Mesendoderm (in vitro differentiated cells): ENCODE measurements at regions not wholly inside any gene's neighbourhood (a gene's known extent, or its start where the extent isn't known, plus 50 kb on each side); places are given as distances from the start of the nearest gene placed in this dataset.
"Not testable (repeated sequence)": the region's sequence is repeated elsewhere in the genome, so short reads cannot be mapped to it uniquely, and the experiment has no call there.

Experiments
- DNase-seq: peaks from one replicate; pipeline ENCODE4 v3.0.0; 2013
- H2AK5ac ChIP-seq: 2 replicates; pipeline ENCODE4 v1.6.1; 2013; ENCODE audit warnings: low read length, inconsistent platforms
- H2BK120ac ChIP-seq: 2 replicates; pipeline ENCODE4 v1.6.1; 2013; ENCODE audit warnings: low read depth, mild to moderate bottlenecking, low read length, moderate library complexity, mixed read lengths
- H2BK15ac ChIP-seq: replicated peaks from 2 replicates; pipeline ENCODE4 v1.6.1; 2013; ENCODE audit warnings: low read depth, mild to moderate bottlenecking, moderate library complexity
- H2BK5ac ChIP-seq: 2 replicates; pipeline ENCODE4 v1.6.1; 2013; ENCODE audit warnings: low read length, inconsistent platforms
- H3K18ac ChIP-seq: 2 replicates; pipeline ENCODE4 v1.6.1; 2013; ENCODE audit warnings: mild to moderate bottlenecking, low read length, mixed read lengths
- H3K23ac ChIP-seq: one replicate; pipeline ENCODE4 v1.6.1; 2013; ENCODE audit warnings: low read length
- H3K27ac ChIP-seq: 2 replicates; pipeline ENCODE4 v1.5.1; 2013; ENCODE audit warnings: low read depth, mild to moderate bottlenecking, inconsistent platforms, low read length, moderate library complexity
- H3K27me3 ChIP-seq: 2 replicates; pipeline ENCODE4 v1.6.1; 2013; ENCODE audit warnings: low read length, control low read depth, mild to moderate bottlenecking, inconsistent platforms; ENCODE audit not compliant: insufficient read depth, poor library complexity
- H3K36me3 ChIP-seq: 2 replicates; pipeline ENCODE4 v1.6.1; 2013; ENCODE audit warnings: low read length, inconsistent platforms; ENCODE audit not compliant: control insufficient read depth, insufficient read depth
- H3K4ac ChIP-seq: one replicate; pipeline ENCODE4 v1.6.1; 2013; ENCODE audit warnings: low read depth, mild to moderate bottlenecking, low read length, moderate library complexity
- H3K4me1 ChIP-seq: 2 replicates; pipeline ENCODE4 v1.6.1; 2013; ENCODE audit warnings: low read depth, low read length, inconsistent platforms; ENCODE audit not compliant: control insufficient read depth
- H3K4me2 ChIP-seq: 2 replicates; pipeline ENCODE4 v1.6.1; 2013; ENCODE audit warnings: low read length
- H3K4me3 ChIP-seq: 2 replicates; pipeline ENCODE4 v1.5.1; 2013; ENCODE audit warnings: mild to moderate bottlenecking, low read length
- H3K56ac ChIP-seq: one replicate; pipeline ENCODE4 v1.6.1; 2013; ENCODE audit warnings: low read length
- H3K79me1 ChIP-seq: 2 replicates; pipeline ENCODE4 v1.6.1; 2013; ENCODE audit warnings: low read length, inconsistent platforms
- H3K79me2 ChIP-seq: 2 replicates; pipeline ENCODE4 v1.6.1; 2013; ENCODE audit warnings: mild to moderate bottlenecking, low read length; ENCODE audit not compliant: control insufficient read depth, insufficient read depth
- H3K9ac ChIP-seq: 2 replicates; pipeline ENCODE4 v1.6.1; 2013; ENCODE audit warnings: low read length, inconsistent platforms
- H4K5ac ChIP-seq: one replicate; pipeline ENCODE4 v1.6.1; 2013; ENCODE audit warnings: low read length
- H4K8ac ChIP-seq: one replicate; pipeline ENCODE4 v1.6.1; 2013; ENCODE audit warnings: low read depth, mild to moderate bottlenecking, control low read depth, low read length, moderate library complexity
- WGBS: extraction: QIAGEN DNeasy Blood & Tissue Kit; methylation state at CpG from one replicate; pipeline ENCODE4 v1.1.7; 2013; ENCODE audit warnings: low lambda C conversion rate, missing lambda C conversion rate; ENCODE audit not compliant: insufficient coverage; ENCODE audit errors: extremely low coverage; 5-methylcytosine and 5-hydroxymethylcytosine counted together

- not testable (repeated sequence) for H3K4ac ChIP-seq, H2BK15ac ChIP-seq, H3K27me3 ChIP-seq, H3K36me3 ChIP-seq, H4K5ac ChIP-seq, DNase-seq, H3K4me3 ChIP-seq, H3K4me2 ChIP-seq, H3K23ac ChIP-seq, H3K9ac ChIP-seq, H2BK5ac ChIP-seq, H3K56ac ChIP-seq, H3K27ac ChIP-seq, H2AK5ac ChIP-seq, H3K79me1 ChIP-seq, H3K4me1 ChIP-seq, H2BK120ac ChIP-seq, H4K8ac ChIP-seq, H3K79me2 ChIP-seq, H3K18ac ChIP-seq
These were observed 367.3 kb upstream of the NECTIN3 start for GRCh38 chr3:110704332-110704731.

GRCh38 chr3:110708156-110708555, 363.5 kb upstream of the NECTIN3 start:
- no peak overlapping the region for H2AK5ac ChIP-seq
- H3K4ac ChIP-seq, result no peak overlapping the region
- no peak overlapping the region for H3K27ac ChIP-seq
- no peak overlapping the region for H4K8ac ChIP-seq
- H3K9ac ChIP-seq, result no peak overlapping the region
- H2BK15ac ChIP-seq, result no peak overlapping the region
- H3K56ac ChIP-seq, result no peak overlapping the region
- no peaks in the 10 kb centered on the region for H3K36me3 ChIP-seq
- no peaks in the 10 kb centered on the region for H3K4me1 ChIP-seq
- H3K27me3 ChIP-seq, result no peaks in the 10 kb centered on the region
- H3K23ac ChIP-seq, result no peak overlapping the region
- H3K4me2 ChIP-seq, result no peak overlapping the region
- no peak overlapping the region for H2BK120ac ChIP-seq
- no peak overlapping the region for H3K18ac ChIP-seq
- no peaks in the 10 kb centered on the region for H3K79me2 ChIP-seq
- no CpG with 5 or more reads among the region's 1 CpG for WGBS
- no peak overlapping the region for H4K5ac ChIP-seq
- peak; percentile 29 for DNase-seq
- H3K4me3 ChIP-seq, result no peak overlapping the region
- no peaks in the 10 kb centered on the region for H3K79me1 ChIP-seq
- no peak overlapping the region for H2BK5ac ChIP-seq

GRCh38 chr3:110710156-110710555, 361.5 kb upstream of the NECTIN3 start:
- H3K56ac ChIP-seq, result no peak overlapping the region
- H3K27ac ChIP-seq, result no peak overlapping the region
- no peaks in the 10 kb centered on the region for H3K79me2 ChIP-seq
- WGBS, result no CpG with 5 or more reads among the region's 7 CpGs
- no peaks in the 10 kb centered on the region for H3K79me1 ChIP-seq
- H3K36me3 ChIP-seq, result no peaks in the 10 kb centered on the region
- no peak overlapping the region for H3K23ac ChIP-seq
- no peak overlapping the region for H4K8ac ChIP-seq
- no peak overlapping the region for H2BK15ac ChIP-seq
- H2BK5ac ChIP-seq, result no peak overlapping the region
- no peak overlapping the region for H3K4me2 ChIP-seq
- H3K27me3 ChIP-seq, result no peaks in the 10 kb centered on the region
- H3K4me3 ChIP-seq, result no peak overlapping the region
- H2AK5ac ChIP-seq, result no peak overlapping the region
- H3K4ac ChIP-seq, result no peak overlapping the region
- H3K4me1 ChIP-seq, result no peaks in the 10 kb centered on the region
- H2BK120ac ChIP-seq, result no peak overlapping the region
- no peak for DNase-seq
- no peak overlapping the region for H4K5ac ChIP-seq
- H3K18ac ChIP-seq, result no peak overlapping the region
- no peak overlapping the region for H3K9ac ChIP-seq

- no peak overlapping the region for H3K9ac ChIP-seq
- no peaks in the 10 kb centered on the region for H3K79me2 ChIP-seq
- H3K18ac ChIP-seq, result no peak overlapping the region
- no peak overlapping the region for H2BK5ac ChIP-seq
- no peak overlapping the region for H3K4me3 ChIP-seq
- H3K56ac ChIP-seq, result no peak overlapping the region
- H3K36me3 ChIP-seq, result no peaks in the 10 kb centered on the region
- no peak overlapping the region for H2BK15ac ChIP-seq
- no peaks in the 10 kb centered on the region for H3K27me3 ChIP-seq
- DNase-seq, result no peak
- no peak overlapping the region for H3K4me2 ChIP-seq
- H4K8ac ChIP-seq, result no peak overlapping the region
- no peaks in the 10 kb centered on the region for H3K4me1 ChIP-seq
- no peaks in the 10 kb centered on the region for H3K79me1 ChIP-seq
- no peak overlapping the region for H4K5ac ChIP-seq
- no CpG with 5 or more reads among the region's 1 CpG for WGBS
- no peak overlapping the region for H2AK5ac ChIP-seq
- no peak overlapping the region for H3K27ac ChIP-seq
- H3K4ac ChIP-seq, result no peak overlapping the region
- H2BK120ac ChIP-seq, result no peak overlapping the region
- no peak overlapping the region for H3K23ac ChIP-seq
These were observed 361.0 kb upstream of the NECTIN3 start for GRCh38 chr3:110710603-110711002.

- Histone ChIP-seq H3K36me3 (no peaks in the 10 kb centered on the region), H2BK120ac (no peak overlapping the region), H4K8ac (no peak overlapping the region), H4K5ac (no peak overlapping the region), H3K18ac (no peak overlapping the region), H3K27me3 (no peaks in the 10 kb centered on the region), H3K79me1 (no peaks in the 10 kb centered on the region), H2BK15ac (no peak overlapping the region), H2AK5ac (no peak overlapping the region), H3K4me2 (no peak overlapping the region), H3K9ac (no peak overlapping the region), H3K56ac (no peak overlapping the region), H3K4me3 (no peak overlapping the region), H3K4me1 (no peaks in the 10 kb centered on the region), H3K27ac (no peak overlapping the region), H3K79me2 (no peaks in the 10 kb centered on the region), H2BK5ac (no peak overlapping the region), H3K4ac (no peak overlapping the region), H3K23ac (no peak overlapping the region)
- DNase-seq, result peak; percentile 3
- no CpG with 5 or more reads among the region's 1 CpG for WGBS
These were observed 360.3 kb upstream of the NECTIN3 start for GRCh38 chr3:110711130-110711832.

- H3K18ac ChIP-seq, result no peak overlapping the region
- H3K4me3 ChIP-seq, result no peak overlapping the region
- H3K27me3 ChIP-seq, result no peaks in the 10 kb centered on the region
- no peak overlapping the region for H3K4ac ChIP-seq
- no peaks in the 10 kb centered on the region for H3K36me3 ChIP-seq
- H4K5ac ChIP-seq, result no peak overlapping the region
- H3K23ac ChIP-seq, result no peak overlapping the region
- 100% methylated on average over 1 of the region's 2 CpGs for WGBS
- H3K56ac ChIP-seq, result no peak overlapping the region
- H3K4me2 ChIP-seq, result no peak overlapping the region
- H2BK5ac ChIP-seq, result no peak overlapping the region
- DNase-seq, result peak; percentile 89
- H3K79me2 ChIP-seq, result no peaks in the 10 kb centered on the region
- H2BK15ac ChIP-seq, result no peak overlapping the region
- no peak overlapping the region for H4K8ac ChIP-seq
- no peak overlapping the region for H3K9ac ChIP-seq
- H3K27ac ChIP-seq, result no peak overlapping the region
- H2BK120ac ChIP-seq, result no peak overlapping the region
- no peaks in the 10 kb centered on the region for H3K4me1 ChIP-seq
- no peaks in the 10 kb centered on the region for H3K79me1 ChIP-seq
- no peak overlapping the region for H2AK5ac ChIP-seq
These were observed 359.6 kb upstream of the NECTIN3 start for GRCh38 chr3:110711851-110712516.
